ENCODE measurements at regions not wholly inside any gene's neighbourhood (a gene's known extent, or its start where the extent isn't known, plus 50 kb on each side); places are given as distances from the start of the nearest gene placed in this dataset.

- TF ChIP-seq POLR2A (IDR thresholded peaks at IDR 0.05; ENCODE audit: low read depth, low read length) (no peak), TAF1 (IDR thresholded peaks at IDR 0.05; ENCODE audit: borderline replicate concordance, low read depth, low read length) (no peak), POLR2AphosphoS5 (IDR thresholded peaks at IDR 0.05; ENCODE audit: low read depth, low read length) (no peak)
Observed at GRCh38 chr15:99895189-99895955, 162.1 kb upstream of the LYSMD4 start.

Measured in GM12892 (cell line).